ENCODE measurements at regions not wholly inside any gene's neighbourhood (a gene's known extent, or its start where the extent isn't known, plus 50 kb on each side); places are given as distances from the start of the nearest gene placed in this dataset.

DNA sequence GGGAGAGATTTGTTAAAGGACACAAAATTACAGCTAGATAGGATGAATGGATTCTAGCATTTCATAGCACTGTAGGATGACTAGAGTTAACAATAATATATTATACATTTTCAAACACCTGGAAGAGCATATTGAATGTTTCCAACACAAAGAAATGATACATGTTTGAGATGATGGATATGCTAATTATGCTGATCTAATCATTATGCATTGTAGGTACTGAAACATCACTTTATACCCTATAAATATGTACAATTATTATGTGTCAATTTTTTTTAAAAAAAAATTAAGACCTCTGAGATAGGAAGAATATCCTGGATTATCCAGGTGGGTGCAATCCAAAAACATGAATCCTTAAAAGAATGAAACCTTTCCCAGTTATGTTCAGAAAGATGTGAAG lies 100.3 kb upstream of the CPNE8 start:
- H3K4me1 ChIP-seq (ENCODE audit: insufficient read depth, low read length), result no peaks in the 10 kb centered on the region
- no peak overlapping the region for H2BK12ac ChIP-seq (ENCODE audit: insufficient read length, low read depth, low read length)

More for the DNA sequence above, 100.3 kb upstream of the CPNE8 start:
- no peak overlapping the region for H3K4ac ChIP-seq (ENCODE audit: low read depth, low read length)
- H2AK5ac ChIP-seq (ENCODE audit: insufficient read length, low read length), result no peak overlapping the region
- no peaks in the 10 kb centered on the region for H3K23me2 ChIP-seq (ENCODE audit: insufficient read length, low read depth, low read length, poor library complexity, severe bottlenecking)
- no peak overlapping the region for H3K14ac ChIP-seq (ENCODE audit: insufficient read depth, low read length)
- H3K4me3 Mint-ChIP-seq, result no peak overlapping the region
- no peaks in the 10 kb centered on the region for H4K20me1 ChIP-seq (ENCODE audit: control insufficient read depth, insufficient read depth, insufficient read length)
- DNase-seq, result no peak
- no peak overlapping the region for H3K27ac ChIP-seq (ENCODE audit: insufficient read length, low read depth, low read length)
- H4K8ac ChIP-seq (replicated peaks; ENCODE audit: insufficient read length, low read depth, low read length), result no peak overlapping the region
- no peak overlapping the region for H3K9ac ChIP-seq (ENCODE audit: extremely low read depth, insufficient read length, low read length)
- no peak overlapping the region for H2BK5ac ChIP-seq (ENCODE audit: insufficient read length, low read length)
- no peak overlapping the region for H3K4me2 ChIP-seq (ENCODE audit: insufficient read depth, insufficient read length, low read length)
- H2BK120ac ChIP-seq (ENCODE audit: low read depth, low read length, poor library complexity, severe bottlenecking), result no peak overlapping the region
- no peak overlapping the region for H3K27ac Mint-ChIP-seq
- no peaks in the 10 kb centered on the region for H3K79me1 ChIP-seq (ENCODE audit: insufficient read depth, low read depth, low read length, poor library complexity, severe bottlenecking)
- no peaks in the 10 kb centered on the region for H3K9me3 Mint-ChIP-seq
- H2AFZ ChIP-seq (ENCODE audit: low read length), result no peak overlapping the region
- no peak overlapping the region for H2BK20ac ChIP-seq (ENCODE audit: low read depth, low read length, poor library complexity, severe bottlenecking)
- H3K4me1 Mint-ChIP-seq, result peaks cover 14 to 15% of the 10 kb centered on the region in 2 experiments
- no peak overlapping the region for H4K91ac ChIP-seq (ENCODE audit: insufficient read length, low read depth, low read length)
- H3K79me2 ChIP-seq (ENCODE audit: insufficient read depth, low read length), result no peaks in the 10 kb centered on the region
- H3K56ac ChIP-seq (ENCODE audit: insufficient read length, low read depth, low read length), result no peak overlapping the region
- no peaks in the 10 kb centered on the region for H3K27me3 ChIP-seq (ENCODE audit: insufficient read depth, low read length)
- H3K9me3 ChIP-seq (ENCODE audit: control insufficient read depth, low read depth, low read length), result no peaks in the 10 kb centered on the region
- H3K23ac ChIP-seq (ENCODE audit: insufficient read length, low read depth, low read length), result no peak overlapping the region
- no peak overlapping the region for H3T11ph ChIP-seq (ENCODE audit: low read length)
- H3K18ac ChIP-seq (ENCODE audit: insufficient read length, low read depth, low read length), result no peak overlapping the region
- no peaks in the 10 kb centered on the region for H3K27me3 Mint-ChIP-seq (ENCODE audit: low read depth)
- H3K36me3 Mint-ChIP-seq (ENCODE audit: insufficient read depth in 1 of 3, low read depth in 3 of 3), result no peaks in the 10 kb centered on the region
- no peak overlapping the region for H4K5ac ChIP-seq (ENCODE audit: insufficient read length, low read depth, low read length)
- no peak overlapping the region for H2BK15ac ChIP-seq (ENCODE audit: low read depth, low read length)
- TF ChIP-seq, protein P1, sequence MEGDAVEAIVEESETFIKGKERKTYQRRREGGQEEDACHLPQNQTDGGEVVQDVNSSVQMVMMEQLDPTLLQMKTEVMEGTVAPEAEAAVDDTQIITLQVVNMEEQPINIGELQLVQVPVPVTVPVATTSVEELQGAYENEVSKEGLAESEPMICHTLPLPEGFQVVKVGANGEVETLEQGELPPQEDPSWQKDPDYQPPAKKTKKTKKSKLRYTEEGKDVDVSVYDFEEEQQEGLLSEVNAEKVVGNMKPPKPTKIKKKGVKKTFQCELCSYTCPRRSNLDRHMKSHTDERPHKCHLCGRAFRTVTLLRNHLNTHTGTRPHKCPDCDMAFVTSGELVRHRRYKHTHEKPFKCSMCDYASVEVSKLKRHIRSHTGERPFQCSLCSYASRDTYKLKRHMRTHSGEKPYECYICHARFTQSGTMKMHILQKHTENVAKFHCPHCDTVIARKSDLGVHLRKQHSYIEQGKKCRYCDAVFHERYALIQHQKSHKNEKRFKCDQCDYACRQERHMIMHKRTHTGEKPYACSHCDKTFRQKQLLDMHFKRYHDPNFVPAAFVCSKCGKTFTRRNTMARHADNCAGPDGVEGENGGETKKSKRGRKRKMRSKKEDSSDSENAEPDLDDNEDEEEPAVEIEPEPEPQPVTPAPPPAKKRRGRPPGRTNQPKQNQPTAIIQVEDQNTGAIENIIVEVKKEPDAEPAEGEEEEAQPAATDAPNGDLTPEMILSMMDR (conservative IDR thresholded peaks at IDR 0.05), result no peak

Measured in H9 (cell line).